GM18507 (cell line): ENCODE measurements at regions not wholly inside any gene's neighbourhood (a gene's known extent, or its start where the extent isn't known, plus 50 kb on each side); places are given as distances from the start of the nearest gene placed in this dataset.

Experiments used
- DNase-seq: peaks from one replicate; pipeline ENCODE4 v3.0.0; 2011; ENCODE audit warnings: low read depth; ENCODE audit not compliant: insufficient read length; ENCODE audit errors: extremely low spot score
- FAIRE-seq: peaks from 2 replicates; lab custom pipeline; 2011; peaks lifted over from hg19 to GRCh38; lab: Jason Lieb, UNC

GRCh38 chr4:42326040-42326439 is 71.2 kb upstream of the SHISA3 start:
- DNase-seq (no peak), FAIRE-seq (no peak)

GRCh38 chr4:42326524-42326923 is 70.8 kb upstream of the SHISA3 start:
- DNase-seq (no peak), FAIRE-seq (no peak)

GRCh38 chr4:42327323-42327722 is 70.0 kb upstream of the SHISA3 start:
- FAIRE-seq: no peak
- no peak for DNase-seq

- DNase-seq (no peak), FAIRE-seq (no peak)
These were observed 68.3 kb upstream of the SHISA3 start for GRCh38 chr4:42328978-42329377.

GRCh38 chr4:42329421-42329820 is 67.9 kb upstream of the SHISA3 start:
- no peak for FAIRE-seq

GRCh38 chr4:42330002-42330592 is 67.2 kb upstream of the SHISA3 start:
- DNase-seq: no peak

More at GRCh38 chr4:42329421-42329820, 67.9 kb upstream of the SHISA3 start:
- no peak for DNase-seq

GRCh38 chr4:42331040-42331439 is 66.2 kb upstream of the SHISA3 start:
- no peak for FAIRE-seq
- no peak for DNase-seq

More at GRCh38 chr4:42330002-42330592, 67.2 kb upstream of the SHISA3 start:
- no peak for FAIRE-seq

GRCh38 chr4:42331914-42332368 is 65.3 kb upstream of the SHISA3 start:
- FAIRE-seq: peak; percentile 35
- DNase-seq: no peak

GRCh38 chr4:42339935-42340406 is 57.3 kb upstream of the SHISA3 start:
- DNase-seq (no peak), FAIRE-seq (no peak)

- no peak for FAIRE-seq
- DNase-seq: no peak
These were observed 55.7 kb upstream of the SHISA3 start for GRCh38 chr4:42341518-42342026.

- FAIRE-seq: no peak
These were observed 54.8 kb upstream of the SHISA3 start for GRCh38 chr4:42342459-42342858.

GRCh38 chr4:42344309-42344708 is 53.0 kb upstream of the SHISA3 start:
- FAIRE-seq: peak; percentile 56
- DNase-seq: no peak

More at GRCh38 chr4:42342459-42342858, 54.8 kb upstream of the SHISA3 start:
- DNase-seq: no peak

- no peak for DNase-seq
These were observed 52.5 kb upstream of the SHISA3 start for GRCh38 chr4:42344749-42345148.

GRCh38 chr4:42345962-42346544 is 51.2 kb upstream of the SHISA3 start:
- FAIRE-seq (no peak), DNase-seq (no peak)

More at GRCh38 chr4:42344749-42345148, 52.5 kb upstream of the SHISA3 start:
- FAIRE-seq: peak; percentile 48

- DNase-seq (no peak), FAIRE-seq (no peak)
These were observed 50.2 kb upstream of the SHISA3 start for GRCh38 chr4:42347076-42347475.
